Ovary (tissue), 7 donors: ENCODE measurements at regions not wholly inside any gene's neighbourhood (a gene's known extent, or its start where the extent isn't known, plus 50 kb on each side); places are given as distances from the start of the nearest gene placed in this dataset.

Source experiments
- DNase-seq, 5 donors: peaks; one replicate each; pipeline ENCODE4 v3.0.0-alpha.2; 2019 to 2020
- H3K27ac ChIP-seq, 2 donors: fragments of 200-600 bp; one replicate each; pipeline versions ENCODE4 v1.5.1 to v1.8.0; 2019 to 2022
- H3K27me3 ChIP-seq: fragments of 200-600 bp; one replicate; pipeline ENCODE4 v1.8.0; 2022
- H3K36me3 ChIP-seq: fragments of 200-600 bp; sonication (generic); one replicate; pipeline ENCODE4 v1.5.1; 2019
- H3K4me1 ChIP-seq: one replicate; pipeline ENCODE4 v1.8.1; 2013; ENCODE audit warnings: mild to moderate bottlenecking, moderate library complexity; ENCODE audit not compliant: insufficient read depth
- H3K4me3 ChIP-seq: fragments of 200-600 bp; sonication (generic); one replicate; pipeline ENCODE4 v1.5.1; 2017
- H3K9me3 ChIP-seq, 2 donors: fragments of 200-600 bp in 1 of 2; sonication (generic) in 1 of 2; one replicate each; pipeline versions ENCODE4 v1.5.1 to v1.8.1; 2013 to 2019; ENCODE audit warnings: mild to moderate bottlenecking in 1 of 2, moderate library complexity in 1 of 2
- EP300 ChIP-seq: sonication (generic); formaldehyde crosslinking; IDR thresholded peaks from one replicate; pipeline ENCODE4 v1.6.1; 2017; ENCODE audit warnings: antibody characterized with exemption
- POLR2A ChIP-seq: fragments of 450-650 bp; IDR thresholded peaks from one replicate; pipeline ENCODE4 v1.6.1; 2017; ENCODE audit warnings: antibody characterized with exemption, mild to moderate bottlenecking, moderate library complexity
- WGBS, 3 donors: extraction: QIAGEN DNeasy Blood & Tissue Kit in 1 of 3; methylation state at CpG; one replicate each; pipeline versions ENCODE4 v1.1.5 to v1.1.7; 2013 to 2017; 5-methylcytosine and 5-hydroxymethylcytosine counted together
- intact Hi-C, 4 donors: fragments of 100-400 bp; cut with DNase I; formaldehyde crosslinking; loops; one replicate each; pipeline versions ENCODE4 v1.11.0 to v1.15.1; 2022 to 2023
- TF ChIP-seq, protein P1 (sequence below), 3 donors: fragments of 450-650 bp in 2 of 3; fragments of 200-600 bp in 1 of 3; IDR thresholded peaks; one replicate each; pipeline versions ENCODE4 v1.5.1 to v1.8.0; 2016 to 2022; ENCODE audit warnings: antibody characterized with exemption in 3 of 3, mild to moderate bottlenecking in 1 of 3
- donor health status: DM: no; HTN: no; CAD: no; lungs with moderate emphysema.
- donor health status: DM: no; HTN: no; CAD: no.
- donor health status: Bipolar disorder and iron deficiency.
- donor health status: DM: no; HTN: no; CAD: no.
- donor health status: DM: yes; HTN: yes; CAD: no.

- 76 to 92% (median 77%) methylated on average over 5 of the region's 5 CpGs for WGBS, 3 donors
- TF ChIP-seq POLR2A (no peak), EP300 (no peak)
- TF ChIP-seq, protein P1, sequence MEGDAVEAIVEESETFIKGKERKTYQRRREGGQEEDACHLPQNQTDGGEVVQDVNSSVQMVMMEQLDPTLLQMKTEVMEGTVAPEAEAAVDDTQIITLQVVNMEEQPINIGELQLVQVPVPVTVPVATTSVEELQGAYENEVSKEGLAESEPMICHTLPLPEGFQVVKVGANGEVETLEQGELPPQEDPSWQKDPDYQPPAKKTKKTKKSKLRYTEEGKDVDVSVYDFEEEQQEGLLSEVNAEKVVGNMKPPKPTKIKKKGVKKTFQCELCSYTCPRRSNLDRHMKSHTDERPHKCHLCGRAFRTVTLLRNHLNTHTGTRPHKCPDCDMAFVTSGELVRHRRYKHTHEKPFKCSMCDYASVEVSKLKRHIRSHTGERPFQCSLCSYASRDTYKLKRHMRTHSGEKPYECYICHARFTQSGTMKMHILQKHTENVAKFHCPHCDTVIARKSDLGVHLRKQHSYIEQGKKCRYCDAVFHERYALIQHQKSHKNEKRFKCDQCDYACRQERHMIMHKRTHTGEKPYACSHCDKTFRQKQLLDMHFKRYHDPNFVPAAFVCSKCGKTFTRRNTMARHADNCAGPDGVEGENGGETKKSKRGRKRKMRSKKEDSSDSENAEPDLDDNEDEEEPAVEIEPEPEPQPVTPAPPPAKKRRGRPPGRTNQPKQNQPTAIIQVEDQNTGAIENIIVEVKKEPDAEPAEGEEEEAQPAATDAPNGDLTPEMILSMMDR (IDR thresholded peaks at IDR 0.05) = no peak
- no peak overlapping the region for H3K4me3 ChIP-seq
- no peak for DNase-seq
- no peaks in the 10 kb centered on the region for H3K36me3 ChIP-seq
- H3K27ac ChIP-seq = no peak overlapping the region
- no peaks in the 10 kb centered on the region for H3K4me1 ChIP-seq
- no peaks in the 10 kb centered on the region for H3K27me3 ChIP-seq
- intact Hi-C loops = no loop called here
- no peaks in the 10 kb centered on the region for H3K9me3 ChIP-seq
Observed at GRCh38 chr3:8204853-8205650, 296.6 kb upstream of the LMCD1 start.

DNA sequence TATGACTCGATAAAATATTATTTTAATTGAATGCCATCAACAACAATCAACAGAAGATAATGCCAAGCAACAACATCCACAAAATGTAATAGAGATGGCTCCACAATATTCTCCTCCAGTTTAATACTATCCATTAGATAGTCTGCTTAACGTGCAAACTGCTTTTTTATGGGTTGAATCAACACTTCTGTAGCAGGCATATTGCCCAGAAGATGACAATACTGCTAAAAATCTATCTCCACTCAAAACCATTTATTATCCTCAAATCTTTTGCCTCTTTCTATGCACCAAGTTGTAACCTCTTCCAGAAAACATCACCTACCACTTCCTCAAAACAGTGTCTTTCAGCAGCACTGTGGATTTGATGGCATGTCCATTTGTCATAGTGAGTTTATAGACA lies 295.7 kb upstream of the LMCD1 start:
- DNase-seq = no peak
- Histone ChIP-seq H3K36me3 (no peaks in the 10 kb centered on the region), H3K4me3 (no peak overlapping the region), H3K27ac (no peak overlapping the region), H3K9me3 (no peaks in the 10 kb centered on the region), H3K4me1 (no peaks in the 10 kb centered on the region), H3K27me3 (no peaks in the 10 kb centered on the region)
- WGBS, 3 donors = 27 to 68% (median 32%) methylated on average over 2 of the region's 2 CpGs
- TF ChIP-seq POLR2A (no peak), EP300 (no peak)
- TF ChIP-seq, protein P1 (IDR thresholded peaks at IDR 0.05) = no peak
- intact Hi-C loops = no loop called here

GRCh38 chr3:8206971-8207617 lies 294.5 kb upstream of the LMCD1 start:
- WGBS, 3 donors = 45 to 53% (median 51%) methylated on average over 3 of the region's 3 CpGs
- Histone ChIP-seq H3K27ac (no peak overlapping the region), H3K4me1 (no peaks in the 10 kb centered on the region), H3K4me3 (no peak overlapping the region), H3K36me3 (no peaks in the 10 kb centered on the region), H3K9me3 (no peaks in the 10 kb centered on the region), H3K27me3 (no peaks in the 10 kb centered on the region)
- no peak for DNase-seq
- intact Hi-C loops = no loop called here
- TF ChIP-seq EP300 (no peak), POLR2A (no peak)
- TF ChIP-seq, protein P1 (IDR thresholded peaks at IDR 0.05) = no peak

- TF ChIP-seq EP300 (no peak), POLR2A (no peak)
- TF ChIP-seq, protein P1 (IDR thresholded peaks at IDR 0.05) = no peak
- Histone ChIP-seq H3K9me3 (no peaks in the 10 kb centered on the region), H3K4me3 (no peak overlapping the region), H3K27me3 (no peaks in the 10 kb centered on the region), H3K4me1 (no peaks in the 10 kb centered on the region), H3K27ac (no peak overlapping the region), H3K36me3 (no peaks in the 10 kb centered on the region)
- DNase-seq = no peak
- intact Hi-C loops = no loop called here
- 85 to 91% (median 89%) methylated on average over 2 of the region's 2 CpGs for WGBS, 3 donors
Observed at GRCh38 chr3:8210882-8211341, 290.7 kb upstream of the LMCD1 start.
